Head of caudate nucleus (tissue), 42 donors: ENCODE measurements at regions not wholly inside any gene's neighbourhood (a gene's known extent, or its start where the extent isn't known, plus 50 kb on each side); places are given as distances from the start of the nearest gene placed in this dataset.

Experiments
- DNase-seq, 42 donors: peaks; one replicate each; pipeline versions ENCODE4 v3.0.0 to v3.0.0-alpha.2; 2020 to 2021; ENCODE audit warnings: mixed read lengths in 7 of 42
- intact Hi-C: fragments of 100-400 bp; cut with DNase I; formaldehyde crosslinking; loops from one replicate; pipeline ENCODE4 v1.15.0; 2022

- intact Hi-C loops = no loop called here
- DNase-seq = no peak
These were observed 237.4 kb downstream of the MYCN start for GRCh38 chr2:16177671-16178180.

GRCh38 chr2:16176971-16177480 is 236.7 kb downstream of the MYCN start:
- intact Hi-C loops = no loop called here
- DNase-seq = no peak

- no peak for DNase-seq
- intact Hi-C loops = no loop called here
These were observed 235.0 kb downstream of the MYCN start for GRCh38 chr2:16175247-16175825.

- no peak for DNase-seq
- intact Hi-C loops = no loop called here
These were observed 234.3 kb downstream of the MYCN start for GRCh38 chr2:16174693-16175045.

GRCh38 chr2:16173893-16174692 is 233.7 kb downstream of the MYCN start:
- intact Hi-C loops = no loop called here
- no peak for DNase-seq

- DNase-seq = no peak
- intact Hi-C loops = no loop called here
These were observed 232.2 kb downstream of the MYCN start for GRCh38 chr2:16172324-16173175.

GRCh38 chr2:16171425-16171920 is 231.1 kb downstream of the MYCN start:
- intact Hi-C loops = no loop called here
- no peak for DNase-seq

GRCh38 chr2:16170675-16171424 is 230.5 kb downstream of the MYCN start:
- intact Hi-C loops = no loop called here
- peak in 1 of 42 donors; percentile 12 for DNase-seq

- peak in 1 of 42 donors; percentile 20 for DNase-seq
- intact Hi-C loops = no loop called here
These were observed 229.1 kb downstream of the MYCN start for GRCh38 chr2:16169381-16169960.

GRCh38 chr2:16168506-16169264 is 228.3 kb downstream of the MYCN start:
- intact Hi-C loops = no loop called here

GRCh38 chr2:16167870-16168426 is 227.6 kb downstream of the MYCN start:
- peak in 1 of 42 donors; percentile 25 for DNase-seq
- intact Hi-C loops = no loop called here

More at GRCh38 chr2:16168506-16169264, 228.3 kb downstream of the MYCN start:
- peak in 1 of 42 donors; percentile 33 for DNase-seq

- intact Hi-C loops = no loop called here
- peak in 1 of 42 donors; percentile 38 for DNase-seq
These were observed 227.1 kb downstream of the MYCN start for GRCh38 chr2:16167451-16167861.

- intact Hi-C loops = no loop called here
- peak in 1 of 42 donors; percentile 40 for DNase-seq
These were observed 226.1 kb downstream of the MYCN start for GRCh38 chr2:16166327-16166981.

GRCh38 chr2:16165518-16166326 is 225.4 kb downstream of the MYCN start:
- intact Hi-C loops = no loop called here
- peak in 1 of 42 donors; percentile 13 for DNase-seq

- intact Hi-C loops = no loop called here
- peak in 1 of 42 donors; percentile 12 for DNase-seq
These were observed 222.2 kb downstream of the MYCN start for GRCh38 chr2:16162491-16163040.
